Neural progenitor cell (in vitro differentiated cells): ENCODE measurements at regions not wholly inside any gene's neighbourhood (a gene's known extent, or its start where the extent isn't known, plus 50 kb on each side); places are given as distances from the start of the nearest gene placed in this dataset.

Experiments used
- DNase-seq: peaks from one replicate; pipeline ENCODE4 v3.0.0-alpha.2; 2016; ENCODE audit warnings: low spot score
- H2AFZ ChIP-seq: fragments of 200-600 bp; sonication (generic); replicated peaks from 2 replicates; pipeline ENCODE4 v1.6.1; 2016; ENCODE audit warnings: antibody characterized with exemption
- H3F3A ChIP-seq: fragments of 200-600 bp; sonication (generic); 2 replicates; pipeline ENCODE4 v1.6.1; 2016; ENCODE audit warnings: antibody characterized with exemption, low read depth
- H3K27ac ChIP-seq: fragments of 200-600 bp; sonication (generic); 2 replicates; pipeline ENCODE4 v1.5.1; 2016; ENCODE audit warnings: mild to moderate bottlenecking
- H3K27me3 ChIP-seq: fragments of 200-600 bp; sonication (generic); 2 replicates; pipeline ENCODE4 v1.6.1; 2016; ENCODE audit warnings: mild to moderate bottlenecking, moderate library complexity
- H3K36me3 ChIP-seq: fragments of 200-600 bp; sonication (generic); 2 replicates; pipeline ENCODE4 v1.5.1; 2016
- H3K4me1 ChIP-seq: fragments of 200-600 bp; sonication (generic); 2 replicates; pipeline ENCODE4 v1.6.1; 2016; ENCODE audit warnings: mixed run types
- H3K4me2 ChIP-seq: fragments of 200-600 bp; sonication (generic); 2 replicates; pipeline ENCODE4 v1.6.1; 2016
- H3K4me3 ChIP-seq: fragments of 200-600 bp; sonication (generic); 2 replicates; pipeline ENCODE4 v1.5.1; 2016
- H3K79me2 ChIP-seq: fragments of 200-600 bp; sonication (generic); 2 replicates; pipeline ENCODE4 v1.6.1; 2016; ENCODE audit warnings: low read depth
- H3K9ac ChIP-seq: fragments of 200-600 bp; sonication (generic); 2 replicates; pipeline ENCODE4 v1.6.1; 2016
- H3K9me3 ChIP-seq: fragments of 200-600 bp; sonication (generic); 2 replicates; pipeline ENCODE4 v1.5.1; 2016; ENCODE audit warnings: low read depth
- H4K20me1 ChIP-seq: fragments of 200-600 bp; sonication (generic); 2 replicates; pipeline ENCODE4 v1.6.1; 2016; ENCODE audit warnings: low read depth
- H3K27ac Mint-ChIP-seq: 3 replicates; pipeline ENCODE4 v1.8.0; 2021; ENCODE audit warnings: mixed read lengths
- H3K27me3 Mint-ChIP-seq: 2 replicates; pipeline ENCODE4 v1.8.0; 2022; ENCODE audit warnings: low read depth, mild to moderate bottlenecking, inconsistent platforms, moderate library complexity, mixed read lengths; ENCODE audit not compliant: insufficient read depth
- H3K36me3 Mint-ChIP-seq: 3 replicates; pipeline ENCODE4 v1.8.0; 2021; ENCODE audit warnings: mixed read lengths
- H3K4me1 Mint-ChIP-seq: 3 replicates; pipeline ENCODE4 v1.8.0; 2021; ENCODE audit warnings: mixed read lengths
- H3K4me3 Mint-ChIP-seq: 3 replicates; pipeline ENCODE4 v1.8.0; 2021; ENCODE audit warnings: mild to moderate bottlenecking, moderate library complexity, mixed read lengths
- H3K9me3 Mint-ChIP-seq: 3 replicates; pipeline ENCODE4 v1.8.0; 2020; ENCODE audit warnings: mixed read lengths
- CTCF ChIP-seq: fragments of 200-600 bp; sonication (generic); IDR thresholded peaks from 2 replicates; pipeline ENCODE4 v1.5.1; 2017; ENCODE audit warnings: antibody characterized with exemption, mild to moderate bottlenecking
- EZH2 ChIP-seq: fragments of 200-600 bp; sonication (generic); IDR thresholded peaks from 2 replicates; pipeline ENCODE4 v1.6.1; 2017; ENCODE audit warnings: antibody characterized with exemption, mild to moderate bottlenecking, moderate library complexity
- EZH2phosphoT487 ChIP-seq: fragments of 200-600 bp; sonication (generic); IDR thresholded peaks from 2 replicates; pipeline ENCODE4 v1.6.1; 2017; ENCODE audit warnings: antibody characterized with exemption

DNA sequence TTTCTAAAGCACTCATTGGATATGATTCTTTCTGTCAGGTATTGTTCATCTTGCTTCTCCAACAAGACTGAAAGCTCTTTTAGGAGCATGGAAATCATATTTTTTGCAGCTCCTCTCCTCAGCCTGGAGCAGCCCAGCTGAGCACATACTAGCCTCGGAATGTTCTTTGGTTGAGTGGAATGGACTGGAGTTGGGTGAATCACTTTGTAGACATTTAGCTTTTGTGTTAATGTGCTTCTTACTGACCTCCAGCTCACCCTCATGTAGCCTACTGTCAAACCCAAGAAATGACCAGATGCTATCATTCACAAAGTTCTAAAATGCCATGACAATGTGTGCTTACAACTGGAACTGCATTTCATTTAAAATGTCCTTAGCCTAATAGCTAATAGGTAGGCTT is 161.1 kb downstream of the NUAK1 start:
- H3K27ac Mint-ChIP-seq: no peak overlapping the region
- no peak for DNase-seq
- Histone ChIP-seq H3K4me2 (no peak overlapping the region), H3K4me3 (no peak overlapping the region), H3K27me3 (no peaks in the 10 kb centered on the region), H3K36me3 (no peaks in the 10 kb centered on the region), H2AFZ (no peak overlapping the region), H3K9ac (no peak overlapping the region), H4K20me1 (no peaks in the 10 kb centered on the region), H3K79me2 (no peaks in the 10 kb centered on the region), H3K4me1 (no peaks in the 10 kb centered on the region), H3K27ac (no peak overlapping the region), H3K9me3 (no peaks in the 10 kb centered on the region), H3F3A (no peaks in the 10 kb centered on the region)
- H3K4me1 Mint-ChIP-seq: peaks cover 56% of the 10 kb centered on the region
- TF ChIP-seq CTCF (no peak), EZH2 (no peak), EZH2phosphoT487 (no peak)
- H3K27me3 Mint-ChIP-seq: peaks cover 6% of the 10 kb centered on the region
- no peaks in the 10 kb centered on the region for H3K36me3 Mint-ChIP-seq
- H3K4me3 Mint-ChIP-seq: no peak overlapping the region
- H3K9me3 Mint-ChIP-seq: peaks cover 18% of the 10 kb centered on the region

GRCh38 chr12:105978276-105978675 is 160.5 kb downstream of the NUAK1 start:
- H3K27ac Mint-ChIP-seq: peak overlapping the region; percentile 25
- peak overlapping the region; percentile 8 for H3K4me3 Mint-ChIP-seq
- Histone ChIP-seq H3K9me3 (no peaks in the 10 kb centered on the region), H3K9ac (no peak overlapping the region), H3K36me3 (no peaks in the 10 kb centered on the region), H3K4me1 (no peaks in the 10 kb centered on the region), H3K4me3 (no peak overlapping the region), H2AFZ (no peak overlapping the region), H3K27ac (no peak overlapping the region), H3F3A (no peaks in the 10 kb centered on the region), H4K20me1 (no peaks in the 10 kb centered on the region), H3K79me2 (no peaks in the 10 kb centered on the region), H3K27me3 (no peaks in the 10 kb centered on the region), H3K4me2 (no peak overlapping the region)
- peaks cover 6% of the 10 kb centered on the region for H3K27me3 Mint-ChIP-seq
- no peak for DNase-seq
- TF ChIP-seq EZH2phosphoT487 (no peak), CTCF (no peak), EZH2 (no peak)
- peaks cover 18% of the 10 kb centered on the region for H3K9me3 Mint-ChIP-seq
- H3K36me3 Mint-ChIP-seq: no peaks in the 10 kb centered on the region
- peaks cover 56% of the 10 kb centered on the region for H3K4me1 Mint-ChIP-seq

GRCh38 chr12:105978686-105979085 is 160.1 kb downstream of the NUAK1 start:
- no peaks in the 10 kb centered on the region for H3K4me1 ChIP-seq
- H3K36me3 Mint-ChIP-seq: no peaks in the 10 kb centered on the region
- H3K9me3 Mint-ChIP-seq: peaks cover 16% of the 10 kb centered on the region
- no peak overlapping the region for H3K4me3 Mint-ChIP-seq
- no peak for DNase-seq
- TF ChIP-seq EZH2 (no peak), EZH2phosphoT487 (no peak), CTCF (no peak)
- H3K9me3 ChIP-seq: no peaks in the 10 kb centered on the region
- H3K27me3 Mint-ChIP-seq: peaks cover 5% of the 10 kb centered on the region
- no peak overlapping the region for H3K9ac ChIP-seq
- H3K27me3 ChIP-seq: no peaks in the 10 kb centered on the region
- no peak overlapping the region for H3K4me3 ChIP-seq
- no peaks in the 10 kb centered on the region for H4K20me1 ChIP-seq
- H3K79me2 ChIP-seq: no peaks in the 10 kb centered on the region
- H3K36me3 ChIP-seq: no peaks in the 10 kb centered on the region
- peaks cover 56% of the 10 kb centered on the region for H3K4me1 Mint-ChIP-seq
- H3K4me2 ChIP-seq: no peak overlapping the region
- H3F3A ChIP-seq: no peaks in the 10 kb centered on the region
- H3K27ac Mint-ChIP-seq: peak overlapping the region; percentile 25
- H3K27ac ChIP-seq: no peak overlapping the region
- H2AFZ ChIP-seq: no peak overlapping the region
